ENCODE measurements at regions not wholly inside any gene's neighbourhood (a gene's known extent, or its start where the extent isn't known, plus 50 kb on each side); places are given as distances from the start of the nearest gene placed in this dataset.

GRCh38 chr7:10720042-10720441 is 253.6 kb upstream of the PHF14 start:
- Mint-ChIP-seq H3K9me3 (no peaks in the 10 kb centered on the region), H3K36me3 (ENCODE audit: low read depth) (no peaks in the 10 kb centered on the region), H3K27me3 (peaks cover 4% of the 10 kb centered on the region), H3K4me1 (ENCODE audit: low read depth) (no peaks in the 10 kb centered on the region), H3K27ac (no peak overlapping the region), H3K4me3 (no peak overlapping the region)
- DNase-seq = no peak

GRCh38 chr7:10721289-10721688 is 252.4 kb upstream of the PHF14 start:
- Mint-ChIP-seq H3K36me3 (ENCODE audit: low read depth) (no peaks in the 10 kb centered on the region), H3K27me3 (peaks cover 4% of the 10 kb centered on the region), H3K27ac (no peak overlapping the region), H3K4me3 (no peak overlapping the region), H3K9me3 (no peaks in the 10 kb centered on the region), H3K4me1 (ENCODE audit: low read depth) (no peaks in the 10 kb centered on the region)
- DNase-seq = no peak

GRCh38 chr7:10723832-10724231 is 249.8 kb upstream of the PHF14 start:
- Mint-ChIP-seq H3K36me3 (ENCODE audit: low read depth) (no peaks in the 10 kb centered on the region), H3K27ac (no peak overlapping the region), H3K4me3 (no peak overlapping the region), H3K27me3 (peaks cover 4% of the 10 kb centered on the region), H3K9me3 (no peaks in the 10 kb centered on the region), H3K4me1 (ENCODE audit: low read depth) (no peaks in the 10 kb centered on the region)
- DNase-seq = no peak

GRCh38 chr7:10724449-10724848 is 249.2 kb upstream of the PHF14 start:
- Mint-ChIP-seq H3K36me3 (ENCODE audit: low read depth) (no peaks in the 10 kb centered on the region), H3K4me3 (no peak overlapping the region), H3K4me1 (ENCODE audit: low read depth) (no peaks in the 10 kb centered on the region), H3K27ac (no peak overlapping the region), H3K27me3 (peaks cover 4% of the 10 kb centered on the region), H3K9me3 (no peaks in the 10 kb centered on the region)
- no peak for DNase-seq

GRCh38 chr7:10727636-10728035 is 246.0 kb upstream of the PHF14 start:
- H3K27ac Mint-ChIP-seq = no peak overlapping the region
- H3K9me3 Mint-ChIP-seq = no peaks in the 10 kb centered on the region
- no peaks in the 10 kb centered on the region for H3K36me3 Mint-ChIP-seq (ENCODE audit: low read depth)
- H3K4me1 Mint-ChIP-seq (ENCODE audit: low read depth) = no peaks in the 10 kb centered on the region
- peaks cover 6% of the 10 kb centered on the region for H3K27me3 Mint-ChIP-seq
- no peak for DNase-seq
- H3K4me3 Mint-ChIP-seq = no peak overlapping the region

- H3K36me3 Mint-ChIP-seq (ENCODE audit: low read depth) = no peaks in the 10 kb centered on the region
- no peak overlapping the region for H3K27ac Mint-ChIP-seq
- no peaks in the 10 kb centered on the region for H3K9me3 Mint-ChIP-seq
- H3K4me3 Mint-ChIP-seq = no peak overlapping the region
- DNase-seq = no peak
- no peaks in the 10 kb centered on the region for H3K4me1 Mint-ChIP-seq (ENCODE audit: low read depth)
- H3K27me3 Mint-ChIP-seq = peaks cover 4% of the 10 kb centered on the region
Measured at GRCh38 chr7:10731253-10731773, 242.4 kb upstream of the PHF14 start.

GRCh38 chr7:10733747-10734146 is 239.9 kb upstream of the PHF14 start:
- no peak for DNase-seq
- H3K4me3 Mint-ChIP-seq = no peak overlapping the region
- H3K27ac Mint-ChIP-seq = no peak overlapping the region
- peaks cover 4% of the 10 kb centered on the region for H3K27me3 Mint-ChIP-seq
- no peaks in the 10 kb centered on the region for H3K9me3 Mint-ChIP-seq
- no peaks in the 10 kb centered on the region for H3K36me3 Mint-ChIP-seq (ENCODE audit: low read depth)
- no peaks in the 10 kb centered on the region for H3K4me1 Mint-ChIP-seq (ENCODE audit: low read depth)

GRCh38 chr7:10734595-10734994 is 239.1 kb upstream of the PHF14 start:
- DNase-seq = no peak
- no peaks in the 10 kb centered on the region for H3K4me1 Mint-ChIP-seq (ENCODE audit: low read depth)
- no peak overlapping the region for H3K27ac Mint-ChIP-seq
- H3K27me3 Mint-ChIP-seq = peaks cover 4% of the 10 kb centered on the region
- H3K9me3 Mint-ChIP-seq = no peaks in the 10 kb centered on the region
- no peak overlapping the region for H3K4me3 Mint-ChIP-seq
- no peaks in the 10 kb centered on the region for H3K36me3 Mint-ChIP-seq (ENCODE audit: low read depth)

- Mint-ChIP-seq H3K4me3 (no peak overlapping the region), H3K4me1 (ENCODE audit: low read depth) (no peaks in the 10 kb centered on the region), H3K27me3 (no peaks in the 10 kb centered on the region), H3K27ac (no peak overlapping the region), H3K36me3 (ENCODE audit: low read depth) (no peaks in the 10 kb centered on the region), H3K9me3 (no peaks in the 10 kb centered on the region)
- no peak for DNase-seq
Measured at GRCh38 chr7:10739401-10739800, 234.3 kb upstream of the PHF14 start.

GRCh38 chr7:10740805-10741204 is 232.9 kb upstream of the PHF14 start:
- Mint-ChIP-seq H3K9me3 (no peaks in the 10 kb centered on the region), H3K27me3 (no peaks in the 10 kb centered on the region), H3K27ac (no peak overlapping the region), H3K4me3 (no peak overlapping the region), H3K4me1 (ENCODE audit: low read depth) (no peaks in the 10 kb centered on the region), H3K36me3 (ENCODE audit: low read depth) (no peaks in the 10 kb centered on the region)
- DNase-seq = no peak

GRCh38 chr7:10756981-10757380 is 216.7 kb upstream of the PHF14 start:
- H3K4me3 Mint-ChIP-seq = no peak overlapping the region
- H3K27ac Mint-ChIP-seq = no peak overlapping the region
- H3K27me3 Mint-ChIP-seq = no peaks in the 10 kb centered on the region
- H3K4me1 Mint-ChIP-seq (ENCODE audit: low read depth) = no peaks in the 10 kb centered on the region
- H3K9me3 Mint-ChIP-seq = peaks cover 23% of the 10 kb centered on the region
- DNase-seq = no peak
- H3K36me3 Mint-ChIP-seq (ENCODE audit: low read depth) = no peaks in the 10 kb centered on the region

- Mint-ChIP-seq H3K36me3 (ENCODE audit: low read depth) (no peaks in the 10 kb centered on the region), H3K4me3 (no peak overlapping the region), H3K9me3 (peaks cover 18% of the 10 kb centered on the region), H3K27ac (no peak overlapping the region), H3K27me3 (no peaks in the 10 kb centered on the region), H3K4me1 (ENCODE audit: low read depth) (no peaks in the 10 kb centered on the region)
- DNase-seq = no peak
Measured at GRCh38 chr7:10759120-10759519, 214.6 kb upstream of the PHF14 start.

GRCh38 chr7:10767771-10768170 is 205.9 kb upstream of the PHF14 start:
- Mint-ChIP-seq H3K4me3 (no peak overlapping the region), H3K27ac (no peak overlapping the region), H3K4me1 (ENCODE audit: low read depth) (no peaks in the 10 kb centered on the region), H3K9me3 (no peaks in the 10 kb centered on the region), H3K36me3 (ENCODE audit: low read depth) (no peaks in the 10 kb centered on the region), H3K27me3 (no peaks in the 10 kb centered on the region)
- DNase-seq = no peak

GRCh38 chr7:10770176-10770575 is 203.5 kb upstream of the PHF14 start:
- Mint-ChIP-seq H3K27me3 (no peaks in the 10 kb centered on the region), H3K9me3 (no peaks in the 10 kb centered on the region), H3K27ac (no peak overlapping the region), H3K36me3 (ENCODE audit: low read depth) (no peaks in the 10 kb centered on the region), H3K4me1 (ENCODE audit: low read depth) (no peaks in the 10 kb centered on the region), H3K4me3 (no peak overlapping the region)
- DNase-seq = no peak

GRCh38 chr7:10773430-10773829 is 200.2 kb upstream of the PHF14 start:
- Mint-ChIP-seq H3K27ac (no peak overlapping the region), H3K4me3 (no peak overlapping the region), H3K27me3 (no peaks in the 10 kb centered on the region), H3K36me3 (ENCODE audit: low read depth) (no peaks in the 10 kb centered on the region), H3K9me3 (no peaks in the 10 kb centered on the region), H3K4me1 (ENCODE audit: low read depth) (no peaks in the 10 kb centered on the region)
- DNase-seq = no peak

Data from activated T-cell treated with anti-CD3 and anti-CD28 coated beads, Interleukin-2, amount 50 U/mL, for 24 hours (primary cell).